Amniotic stem cell (primary cell): ENCODE measurements at regions not wholly inside any gene's neighbourhood (a gene's known extent, or its start where the extent isn't known, plus 50 kb on each side); places are given as distances from the start of the nearest gene placed in this dataset.
"Not testable (repeated sequence)": the region's sequence is repeated elsewhere in the genome, so short reads cannot be mapped to it uniquely, and the experiment has no call there.

ENCODE experiments used
- DNase-seq: peaks from one replicate; lab custom pipeline; 2025; lab: John Stamatoyannopoulos, UW

GRCh38 chr4:112946127-112946526 is 103.3 kb upstream of the ANK2 start:
- no peak for DNase-seq

- DNase-seq = no peak
These were observed 101.8 kb upstream of the ANK2 start for GRCh38 chr4:112947616-112948015.

GRCh38 chr4:112951362-112952312 is 97.8 kb upstream of the ANK2 start:
- no peak for DNase-seq

GRCh38 chr4:112952313-112952700 is 97.1 kb upstream of the ANK2 start:
- DNase-seq = no peak

GRCh38 chr4:112953262-112953661 is 96.2 kb upstream of the ANK2 start:
- no peak for DNase-seq

GRCh38 chr4:112954286-112954685 is 95.2 kb upstream of the ANK2 start:
- DNase-seq = no peak

GRCh38 chr4:112956484-112956896 is 93.0 kb upstream of the ANK2 start:
- DNase-seq = no peak

- not testable (repeated sequence) for DNase-seq
These were observed 91.7 kb upstream of the ANK2 start for GRCh38 chr4:112957764-112958163.

- no peak for DNase-seq
These were observed 82.6 kb upstream of the ANK2 start for GRCh38 chr4:112966701-112967488.

- DNase-seq = peak; percentile 19
These were observed 80.8 kb upstream of the ANK2 start for GRCh38 chr4:112968451-112969159.

GRCh38 chr4:112970903-112971302 is 78.5 kb upstream of the ANK2 start:
- DNase-seq = no peak

GRCh38 chr4:112973750-112974251 is 75.7 kb upstream of the ANK2 start:
- DNase-seq = no peak

GRCh38 chr4:112975567-112976355 is 73.7 kb upstream of the ANK2 start:
- DNase-seq = no peak

GRCh38 chr4:112978691-112979472 is 70.6 kb upstream of the ANK2 start:
- no peak for DNase-seq

GRCh38 chr4:112979881-112980421 is 69.5 kb upstream of the ANK2 start:
- DNase-seq = no peak

GRCh38 chr4:112982680-112983079 is 66.8 kb upstream of the ANK2 start:
- DNase-seq = no peak

- no peak for DNase-seq
These were observed 54.6 kb upstream of the ANK2 start for GRCh38 chr4:112994732-112995464.
